ACHN (cell line): ENCODE measurements at regions not wholly inside any gene's neighbourhood (a gene's known extent, or its start where the extent isn't known, plus 50 kb on each side); places are given as distances from the start of the nearest gene placed in this dataset.
"Not testable (repeated sequence)": the region's sequence is repeated elsewhere in the genome, so short reads cannot be mapped to it uniquely, and the experiment has no call there.

Experiments used
- DNase-seq: peaks from one replicate; pipeline ENCODE4 v3.0.0-alpha.2; 2015
- in situ Hi-C: cut with HindIII; loops from 2 replicates; pipeline ENCODE4 v1.10.0; 2017; ENCODE audit warnings: low sequenced_read_pairs, low pct_ligation_motif_present, low pct_unique_long_range_greater_than_20kb

DNA sequence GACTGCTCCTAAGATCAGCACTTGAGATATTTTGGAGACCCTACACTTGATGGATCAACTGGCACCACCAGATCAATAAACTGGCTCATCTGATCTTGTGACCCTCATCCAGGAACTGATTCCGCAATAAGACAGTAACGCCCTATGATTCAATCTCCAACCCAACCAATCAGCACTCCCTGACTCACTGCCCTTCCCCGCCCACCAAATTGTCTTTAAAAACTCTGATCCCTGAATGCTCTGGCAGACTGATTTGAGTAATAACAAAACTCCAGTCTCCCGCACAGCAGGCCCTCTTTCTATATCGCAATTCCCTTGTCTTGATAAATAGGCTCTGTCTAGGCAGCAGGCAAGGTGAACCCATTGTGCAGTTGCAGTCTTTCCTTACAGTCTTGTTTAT, 677.0 kb downstream of the LRRC70 start:
- in situ Hi-C loops, result no loop called here
- DNase-seq, result no peak

DNA sequence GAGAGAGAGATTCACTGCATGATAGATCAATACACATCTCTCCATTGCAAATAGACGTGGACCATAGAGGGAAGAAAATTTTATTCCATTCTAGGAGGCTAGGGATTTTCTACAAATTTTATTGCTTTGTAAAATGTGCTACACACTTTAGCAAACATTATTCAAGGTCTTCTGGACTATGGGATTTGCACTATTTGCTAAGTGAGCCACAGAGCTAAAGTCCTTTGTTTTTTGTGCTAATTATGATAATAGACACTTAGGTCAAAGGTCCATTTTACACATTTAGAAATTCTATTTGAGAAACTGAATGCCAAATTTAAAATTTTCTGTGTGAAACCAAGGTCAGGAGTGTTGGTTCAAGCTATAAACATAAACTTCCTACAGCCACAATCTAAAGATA, 672.3 kb downstream of the LRRC70 start:
- in situ Hi-C loops, result no loop called here
- no peak for DNase-seq

DNA sequence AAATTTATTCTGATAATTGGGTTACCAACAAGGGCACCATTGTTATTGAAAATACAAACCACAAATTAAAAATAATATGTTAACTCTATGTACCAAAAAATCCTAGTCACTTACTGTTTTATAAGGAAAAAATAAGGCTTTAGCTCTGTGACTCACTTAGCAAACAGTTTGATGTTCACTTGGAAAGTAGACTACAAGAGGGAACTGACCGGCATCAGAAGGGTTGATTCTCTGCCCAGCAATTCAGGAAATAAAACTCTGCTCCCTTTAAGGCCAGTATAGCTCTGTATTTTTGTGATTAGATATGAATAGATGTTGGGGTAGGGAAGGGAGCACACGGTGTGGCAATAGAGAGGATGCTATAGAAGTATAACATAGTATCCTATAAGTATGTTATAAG, 671.3 kb downstream of the LRRC70 start:
- in situ Hi-C loops, result no loop called here
- no peak for DNase-seq

DNA sequence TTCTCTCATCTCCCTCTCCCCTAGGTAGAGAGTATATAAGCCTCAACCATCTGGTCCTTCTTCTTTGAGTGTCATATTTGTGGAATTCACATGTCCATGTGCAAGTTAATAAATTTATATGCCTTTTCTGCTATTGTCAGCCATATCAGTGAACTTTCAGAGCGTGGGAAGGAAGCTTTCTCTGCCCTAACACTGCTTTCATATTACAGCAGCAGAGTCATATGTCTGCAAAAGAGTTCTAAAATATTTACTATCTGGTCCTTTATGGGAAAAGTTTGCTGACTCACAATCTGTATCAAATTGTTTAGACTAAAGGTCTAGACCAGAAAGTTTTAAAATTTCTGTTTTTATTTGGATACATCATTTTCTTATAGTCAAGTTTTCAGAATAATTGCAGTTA, 669.0 kb downstream of the LRRC70 start:
- in situ Hi-C loops, result no loop called here
- no peak for DNase-seq

DNA sequence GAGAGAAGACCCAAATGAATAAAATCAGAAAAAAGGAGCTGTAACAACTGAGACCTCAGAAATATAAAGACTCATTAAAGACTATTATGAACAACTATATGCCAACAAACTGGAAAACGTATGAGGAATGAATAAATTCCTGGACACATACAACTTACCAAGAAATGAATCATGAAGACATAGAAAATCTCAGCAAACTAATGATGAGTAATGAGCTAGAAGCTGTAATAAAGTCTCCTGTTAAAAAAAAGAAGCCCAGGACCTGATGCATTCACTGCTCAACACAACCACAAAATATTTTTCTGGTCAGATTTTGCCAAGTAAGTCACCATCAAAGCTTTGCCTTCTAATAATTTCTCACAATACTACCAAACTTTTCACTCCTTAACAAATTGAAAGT, 666.7 kb downstream of the LRRC70 start:
- DNase-seq, result no peak

DNA sequence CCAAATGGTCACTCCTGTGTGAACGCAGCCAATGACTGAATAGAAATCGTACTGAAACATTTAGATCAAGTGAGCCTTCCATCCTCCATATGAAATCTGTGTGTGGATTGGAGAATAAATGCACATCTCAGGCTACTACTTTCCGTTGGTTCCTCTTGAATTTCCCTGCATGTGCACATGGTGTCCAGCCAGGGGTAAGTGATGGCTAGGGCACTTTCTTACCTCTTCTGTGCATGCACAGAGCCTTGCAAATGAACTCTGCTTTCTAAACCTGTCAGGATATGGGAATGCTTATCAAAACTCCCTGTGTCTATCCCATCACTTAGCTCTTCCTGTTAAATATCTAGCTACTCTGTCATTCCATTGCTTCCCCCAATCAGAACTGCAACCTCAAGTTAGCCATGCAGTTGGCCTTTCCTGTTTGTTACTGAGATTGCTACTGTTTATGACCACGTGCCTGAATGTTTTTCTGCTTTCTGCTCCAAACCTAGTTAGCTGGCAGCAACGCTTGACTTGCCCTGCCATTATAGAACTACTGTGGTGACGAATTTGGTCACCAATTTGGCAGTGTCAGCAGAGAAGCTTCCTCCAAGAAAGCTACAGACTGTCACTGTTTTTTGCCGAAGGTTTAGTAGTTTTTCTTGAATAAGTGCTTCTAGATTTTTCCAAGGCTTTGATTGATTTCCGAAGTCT, 661.6 kb downstream of the LRRC70 start:
- in situ Hi-C loops, result no loop called here
- DNase-seq, result no peak

More for the DNA sequence above, 666.7 kb downstream of the LRRC70 start:
- in situ Hi-C loops, result no loop called here

DNA sequence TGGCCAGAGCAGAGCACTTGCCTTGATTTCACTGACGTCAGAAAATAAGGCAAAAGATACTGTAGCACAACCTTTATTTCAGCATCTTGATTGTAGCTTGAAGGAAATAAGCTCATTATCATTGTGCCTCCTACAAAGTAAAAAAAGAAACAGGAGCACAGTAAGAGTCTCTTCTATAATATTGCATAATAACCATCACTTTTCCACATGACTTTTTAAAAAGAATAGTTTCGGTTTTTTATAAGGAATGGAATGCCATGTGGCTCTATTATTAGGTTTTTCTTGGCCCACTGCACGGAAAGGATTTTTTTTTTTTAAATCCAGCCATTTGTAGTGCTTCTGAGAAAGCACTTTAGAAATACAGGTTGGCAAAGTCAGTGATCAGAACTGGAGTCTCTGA, 655.3 kb downstream of the LRRC70 start:
- no peak for DNase-seq
- in situ Hi-C loops, result no loop called here

DNA sequence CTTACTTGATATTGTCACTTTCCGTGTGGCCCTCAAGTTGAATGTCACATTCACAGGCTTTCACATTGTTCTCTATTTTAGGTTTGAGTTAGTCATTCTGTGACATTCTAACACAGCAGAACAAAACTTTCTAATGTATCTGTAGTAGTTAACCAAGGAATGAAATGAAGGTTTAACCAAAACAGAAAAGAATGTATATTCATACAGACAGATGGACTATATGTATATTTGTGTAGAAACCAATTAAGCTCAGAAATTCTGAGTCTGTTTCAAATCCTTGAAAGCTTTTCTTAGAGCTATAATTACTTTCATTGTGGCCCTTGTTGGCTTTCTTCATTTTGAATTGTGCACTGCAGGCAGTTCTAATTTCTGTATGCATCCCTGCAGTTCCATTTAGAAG, 654.7 kb downstream of the LRRC70 start:
- in situ Hi-C loops, result no loop called here
- DNase-seq, result no peak

DNA sequence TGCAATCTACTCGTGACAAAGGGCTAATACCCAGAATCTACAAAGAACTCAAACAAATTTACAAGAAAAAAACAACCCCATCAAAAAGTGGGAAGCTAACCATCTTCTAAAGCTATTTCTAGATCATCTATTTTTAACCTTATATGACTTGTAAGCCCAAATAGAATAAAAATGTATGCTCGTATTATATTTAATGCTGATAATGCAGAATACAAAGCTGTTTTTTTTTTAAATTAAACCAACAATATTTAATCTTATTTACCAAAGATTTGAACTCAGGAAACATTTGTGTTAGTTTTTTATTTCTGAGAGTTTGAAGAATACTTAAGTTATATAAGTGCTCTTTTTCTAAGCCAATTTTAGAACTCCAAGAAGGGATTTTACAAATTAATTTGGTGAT, 652.1 kb downstream of the LRRC70 start:
- in situ Hi-C loops, result no loop called here
- DNase-seq, result no peak

DNA sequence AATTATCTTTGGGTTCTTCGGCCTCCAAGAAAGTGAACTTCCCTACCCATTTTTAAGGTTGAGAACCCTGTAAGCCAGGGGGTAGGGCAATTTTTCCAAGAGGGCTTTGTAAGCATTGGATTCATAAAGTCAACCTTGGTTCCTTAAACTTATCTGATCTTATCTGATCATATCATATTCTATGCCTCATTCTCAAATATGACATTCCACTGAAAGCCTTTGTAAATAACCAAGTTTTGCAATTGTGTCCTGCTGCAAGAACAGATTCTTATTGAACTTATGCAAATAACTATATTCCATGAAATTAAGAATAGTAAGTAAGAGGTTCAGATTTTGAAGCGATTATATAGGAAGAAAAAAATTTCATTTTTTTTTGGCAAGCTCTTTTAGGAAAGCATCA, 649.5 kb downstream of the LRRC70 start:
- no peak for DNase-seq
- in situ Hi-C loops, result no loop called here

DNA sequence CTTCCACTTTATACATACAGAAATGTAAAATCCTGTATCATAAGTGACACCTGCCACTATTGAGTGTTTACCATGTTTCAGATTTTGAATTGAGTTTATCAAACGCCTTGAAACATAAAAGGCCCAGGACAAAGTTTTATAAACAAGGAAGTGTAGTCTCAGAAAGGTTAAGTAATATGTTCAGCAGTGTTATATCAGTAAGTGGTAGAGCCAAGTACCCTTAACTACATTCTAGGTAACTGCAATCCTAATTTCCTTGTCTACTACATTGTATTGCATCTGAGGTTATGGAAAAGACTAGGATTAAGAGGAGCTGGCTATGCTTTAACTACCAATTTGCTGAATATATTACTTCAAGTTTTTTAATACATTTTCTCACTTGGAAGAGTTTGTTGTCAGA, 641.6 kb downstream of the LRRC70 start:
- DNase-seq, result no peak
- in situ Hi-C loops, result no loop called here

DNA sequence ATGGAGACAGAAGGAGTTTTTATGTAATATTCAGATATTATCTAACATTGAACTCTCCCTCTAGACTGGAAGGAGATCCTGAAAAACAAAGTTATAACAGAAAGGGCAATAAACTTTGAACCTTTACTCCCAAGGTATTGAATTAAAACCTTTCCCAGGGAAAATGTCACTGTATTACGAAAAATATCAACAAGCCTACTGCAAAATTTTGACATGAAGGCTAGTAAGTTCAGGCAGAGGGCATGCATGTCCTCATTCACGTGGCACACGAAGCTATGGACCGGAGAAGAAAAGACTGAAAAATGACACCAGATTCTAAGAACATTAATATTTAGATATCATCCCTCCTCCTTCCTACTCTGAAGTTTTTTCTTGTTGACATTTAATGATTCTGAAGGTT, 638.8 kb downstream of the LRRC70 start:
- in situ Hi-C loops, result no loop called here
- DNase-seq, result no peak

DNA sequence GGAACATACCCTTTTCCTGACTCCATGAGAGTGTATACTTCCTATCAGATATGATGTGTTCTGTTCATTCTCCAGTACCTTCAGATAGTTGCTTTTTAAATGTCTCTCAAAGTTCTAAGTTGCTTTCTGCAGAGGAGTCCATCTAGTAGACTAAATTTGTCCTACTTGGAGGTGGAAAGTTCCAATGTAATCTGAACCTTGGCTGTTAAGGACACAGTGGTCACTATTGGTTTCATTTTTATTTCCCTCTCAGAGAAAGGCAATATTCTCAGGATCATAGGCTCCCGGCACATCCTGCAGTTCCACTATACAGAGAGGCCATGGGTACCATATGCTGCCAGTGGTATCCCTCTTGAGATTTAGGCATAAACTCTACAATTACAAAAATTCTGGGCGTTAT, 634.6 kb downstream of the LRRC70 start:
- DNase-seq, result no peak
- in situ Hi-C loops, result no loop called here

DNA sequence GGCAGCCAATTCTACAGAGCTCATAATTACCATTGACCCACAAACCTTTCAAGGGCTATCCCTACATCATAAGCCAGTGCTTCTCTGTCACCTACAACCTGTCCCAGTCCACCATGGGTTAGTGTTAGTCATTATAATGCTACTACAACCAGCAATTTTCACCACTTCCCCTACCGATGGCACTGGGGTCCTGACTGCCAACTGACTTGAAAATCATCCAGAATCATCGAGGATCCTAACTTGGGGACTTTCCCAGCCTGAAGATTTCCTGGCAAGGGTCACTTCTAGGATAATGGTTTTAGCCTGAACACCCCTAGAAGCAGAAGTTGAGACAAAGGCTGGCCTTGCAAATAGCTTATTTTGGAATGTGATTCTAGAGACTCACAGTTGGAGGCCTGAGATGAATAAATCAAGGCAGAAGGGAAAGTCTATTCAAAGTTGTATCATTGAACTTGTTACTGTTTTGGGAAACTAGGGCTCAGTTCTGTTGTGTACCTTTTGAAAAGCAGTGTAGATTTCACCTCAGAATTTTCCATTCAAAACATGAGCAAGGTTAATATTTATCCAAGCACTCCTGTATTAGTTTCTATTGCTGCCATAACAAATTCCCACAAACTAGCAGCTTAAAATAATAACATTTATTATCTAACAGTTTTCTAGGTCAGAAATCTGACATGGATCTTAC, 633.0 kb downstream of the LRRC70 start:
- DNase-seq, result no peak
- in situ Hi-C loops, result no loop called here

DNA sequence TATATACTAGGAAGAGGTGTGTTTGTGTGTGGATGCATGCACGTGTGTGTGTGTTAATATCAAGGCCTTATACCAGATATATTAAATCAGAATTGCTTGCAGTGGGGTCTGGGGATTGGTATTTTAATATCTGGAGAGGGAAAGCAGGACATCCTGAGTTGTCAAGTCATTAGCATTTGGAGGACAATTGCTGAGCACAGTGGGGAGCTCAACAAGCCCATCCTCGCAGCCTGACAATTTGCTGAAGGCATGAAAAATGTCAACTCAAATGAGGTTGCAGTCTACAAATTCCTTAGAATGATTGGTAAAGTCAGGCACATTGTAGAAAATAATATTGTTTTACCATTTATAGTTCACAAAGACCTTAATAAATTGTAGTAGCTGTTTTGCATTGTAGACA, 627.4 kb downstream of the LRRC70 start:
- no peak for DNase-seq
- in situ Hi-C loops, result no loop called here

DNA sequence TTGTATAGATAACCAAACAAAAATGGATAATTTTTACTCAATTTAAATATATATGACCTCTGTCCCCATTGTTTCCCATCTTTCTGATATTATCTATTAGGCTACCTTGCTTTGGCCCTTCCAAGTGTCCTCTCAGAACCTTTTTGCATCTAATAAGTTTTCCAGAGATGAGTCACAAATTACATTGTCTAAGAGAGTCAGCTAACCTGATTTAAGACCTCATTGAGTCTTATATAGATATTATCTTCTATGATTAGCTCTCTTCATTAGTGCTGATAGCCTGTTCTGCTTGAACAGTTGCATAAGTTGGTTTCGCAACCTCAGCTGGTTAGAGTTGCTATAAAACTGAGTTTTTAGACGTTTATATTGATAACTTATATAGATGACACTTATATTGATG, 623.1 kb downstream of the LRRC70 start:
- no peak for DNase-seq
- in situ Hi-C loops, result no loop called here

DNA sequence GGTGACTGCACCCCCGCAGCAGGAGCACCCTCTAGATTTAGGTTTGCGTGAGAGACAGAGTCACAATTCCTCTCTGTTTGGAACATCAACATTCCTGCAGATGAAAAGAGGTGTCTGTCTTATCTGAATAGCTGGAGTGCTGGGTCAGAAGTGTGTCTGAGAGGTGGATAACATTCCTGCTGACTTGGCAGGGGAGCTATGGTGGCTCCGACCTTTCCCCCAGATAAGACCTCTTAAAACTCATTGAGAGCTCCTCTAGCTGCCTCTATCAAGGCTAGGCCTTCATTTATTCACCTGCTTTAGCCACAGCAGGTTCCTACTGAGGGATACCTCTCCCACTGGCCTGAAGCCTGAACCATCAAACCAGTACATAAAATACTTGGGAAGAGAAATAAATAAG, 615.5 kb downstream of the LRRC70 start:
- in situ Hi-C loops, result no loop called here

DNA sequence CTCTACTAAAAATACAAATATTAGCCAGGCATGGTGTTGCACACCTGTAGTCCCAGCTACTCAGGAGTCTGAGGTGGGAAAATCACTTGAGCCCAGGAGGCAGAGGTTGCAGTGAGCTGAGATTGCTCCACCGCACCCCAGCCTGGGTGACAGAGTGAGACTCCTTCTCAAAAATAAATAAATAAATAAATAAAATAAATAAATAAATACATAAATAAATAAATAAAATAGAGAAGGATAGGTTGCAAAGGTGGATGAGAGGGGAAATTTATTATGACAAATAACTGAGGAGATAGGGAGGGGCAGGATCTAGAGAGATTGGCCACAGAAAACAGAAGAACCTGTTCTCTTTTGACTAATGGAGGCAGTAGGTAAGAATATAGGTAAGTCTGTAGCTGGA, 601.6 kb downstream of the LRRC70 start:
- DNase-seq, in situ Hi-C loops: not testable (repeated sequence)

More for the DNA sequence above, 615.5 kb downstream of the LRRC70 start:
- no peak for DNase-seq

DNA sequence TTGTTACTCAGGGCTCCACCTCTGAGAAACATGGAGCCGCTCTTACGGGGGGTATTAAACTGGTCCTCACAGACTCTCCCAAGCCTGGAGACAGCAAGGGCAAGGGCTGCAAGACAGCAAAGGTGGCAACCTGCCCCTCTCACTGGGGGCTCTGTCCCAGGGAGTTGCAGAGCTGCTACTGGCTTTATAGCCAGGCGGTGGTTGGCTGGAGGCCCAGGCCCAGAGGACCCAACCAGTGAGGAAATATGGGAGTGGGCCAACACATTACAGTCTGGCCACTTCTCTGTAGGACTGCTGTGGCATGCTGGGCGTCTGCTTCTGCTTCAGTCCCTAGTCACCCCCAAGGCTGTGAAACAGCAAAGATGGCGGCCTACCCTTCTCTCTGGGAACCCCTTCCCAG, 597.2 kb downstream of the LRRC70 start:
- in situ Hi-C loops, result no loop called here
- no peak for DNase-seq

DNA sequence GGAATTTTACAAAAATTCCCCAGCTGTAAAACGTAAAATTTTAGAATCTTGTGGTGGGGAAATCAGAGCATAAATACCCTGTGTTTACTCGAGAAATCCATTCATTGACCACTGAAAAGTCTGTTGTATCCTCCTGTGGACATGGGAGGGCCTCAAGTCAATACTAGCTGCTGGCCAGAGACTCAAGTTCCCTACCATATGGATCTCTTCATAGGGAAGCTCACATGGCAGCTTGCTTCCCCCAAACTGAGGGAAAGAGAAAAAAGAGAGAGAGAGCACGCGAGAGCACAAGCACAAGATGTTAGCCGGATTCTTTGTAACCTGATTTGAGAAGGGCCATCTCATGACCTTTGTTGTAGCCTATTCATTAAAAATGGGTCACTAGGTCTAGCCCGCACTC, 591.9 kb downstream of the LRRC70 start:
- in situ Hi-C loops, result no loop called here

More for the DNA sequence above, 591.9 kb downstream of the LRRC70 start:
- no peak for DNase-seq
